Thyroid gland (tissue), 4 donors: ENCODE measurements at regions not wholly inside any gene's neighbourhood (a gene's known extent, or its start where the extent isn't known, plus 50 kb on each side); places are given as distances from the start of the nearest gene placed in this dataset.

ENCODE experiments used
- POLR2A ChIP-seq, 2 donors: fragments of 450-650 bp; IDR thresholded peaks; one replicate each; pipeline ENCODE4 v1.6.1; 2017; ENCODE audit warnings: antibody characterized with exemption in 2 of 2, mild to moderate bottlenecking in 2 of 2, moderate library complexity in 1 of 2
- TF ChIP-seq, protein P1 (sequence below), 6 experiments: fragments of 200-600 bp in 3 of 6; fragments of 450-650 bp in 3 of 6; sonication (generic) in 3 of 6; IDR thresholded peaks; one replicate each; pipeline ENCODE4 v1.5.1; 2016 to 2019; ENCODE audit warnings: antibody characterized with exemption in 6 of 6, mild to moderate bottlenecking in 2 of 6, inconsistent platforms in 1 of 6, moderate library complexity in 1 of 6

DNA sequence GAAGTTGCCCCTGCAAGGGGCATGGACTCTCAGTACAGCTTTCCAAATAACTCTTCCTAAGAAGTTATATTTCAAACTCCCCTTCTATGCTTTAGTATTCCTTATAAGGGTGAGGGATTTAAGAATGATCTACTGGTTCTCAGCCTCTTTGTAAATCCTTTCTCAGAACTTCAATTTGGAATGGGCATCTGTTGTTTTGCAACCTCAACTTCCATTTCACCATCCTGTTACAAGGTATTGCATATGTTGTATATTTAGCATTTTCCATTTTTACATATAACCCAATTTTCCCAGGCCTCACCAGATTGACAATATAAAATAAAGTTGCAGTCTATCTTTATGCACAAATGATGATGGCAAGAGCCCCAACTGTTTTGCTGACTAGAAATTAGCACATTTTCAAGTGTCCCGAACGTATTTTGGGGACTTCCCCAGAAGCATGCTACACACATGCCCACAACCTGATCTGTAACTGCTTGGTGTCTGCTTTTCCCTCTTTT lies 154.9 kb upstream of the CARMIL1 start:
- TF ChIP-seq, protein P1, sequence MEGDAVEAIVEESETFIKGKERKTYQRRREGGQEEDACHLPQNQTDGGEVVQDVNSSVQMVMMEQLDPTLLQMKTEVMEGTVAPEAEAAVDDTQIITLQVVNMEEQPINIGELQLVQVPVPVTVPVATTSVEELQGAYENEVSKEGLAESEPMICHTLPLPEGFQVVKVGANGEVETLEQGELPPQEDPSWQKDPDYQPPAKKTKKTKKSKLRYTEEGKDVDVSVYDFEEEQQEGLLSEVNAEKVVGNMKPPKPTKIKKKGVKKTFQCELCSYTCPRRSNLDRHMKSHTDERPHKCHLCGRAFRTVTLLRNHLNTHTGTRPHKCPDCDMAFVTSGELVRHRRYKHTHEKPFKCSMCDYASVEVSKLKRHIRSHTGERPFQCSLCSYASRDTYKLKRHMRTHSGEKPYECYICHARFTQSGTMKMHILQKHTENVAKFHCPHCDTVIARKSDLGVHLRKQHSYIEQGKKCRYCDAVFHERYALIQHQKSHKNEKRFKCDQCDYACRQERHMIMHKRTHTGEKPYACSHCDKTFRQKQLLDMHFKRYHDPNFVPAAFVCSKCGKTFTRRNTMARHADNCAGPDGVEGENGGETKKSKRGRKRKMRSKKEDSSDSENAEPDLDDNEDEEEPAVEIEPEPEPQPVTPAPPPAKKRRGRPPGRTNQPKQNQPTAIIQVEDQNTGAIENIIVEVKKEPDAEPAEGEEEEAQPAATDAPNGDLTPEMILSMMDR (IDR thresholded peaks at IDR 0.05) = no peak
- no peak for TF ChIP-seq POLR2A (IDR thresholded peaks at IDR 0.05)
